Lower lobe of right lung (tissue), 2 donors: ENCODE measurements at regions not wholly inside any gene's neighbourhood (a gene's known extent, or its start where the extent isn't known, plus 50 kb on each side); places are given as distances from the start of the nearest gene placed in this dataset.

Source experiments
- ATAC-seq, 2 donors: fragments of 200-7000 bp; cut with Tn5 transposase; one replicate each; pipeline ENCODE4 v1.9.1; 2020 to 2022; ENCODE audit warnings: mild to moderate bottlenecking in 2 of 2, moderate library complexity in 2 of 2
- DNase-seq: peaks from one replicate; pipeline ENCODE4 v3.0.0-alpha.2; 2020
- H3K27ac ChIP-seq: fragments of 200-600 bp; one replicate; pipeline ENCODE4 v1.8.0; 2022
- H3K27me3 ChIP-seq: fragments of 200-600 bp; one replicate; pipeline ENCODE4 v1.8.0; 2022; ENCODE audit warnings: low read depth
- H3K36me3 ChIP-seq: fragments of 200-600 bp; one replicate; pipeline ENCODE4 v1.8.0; 2022; ENCODE audit warnings: mild to moderate bottlenecking
- H3K4me1 ChIP-seq: fragments of 200-600 bp; one replicate; pipeline ENCODE4 v1.8.0; 2022
- H3K4me3 ChIP-seq: fragments of 200-600 bp; one replicate; pipeline ENCODE4 v1.8.0; 2022; ENCODE audit warnings: mild to moderate bottlenecking
- H3K9me3 ChIP-seq: fragments of 200-600 bp; one replicate; pipeline ENCODE4 v1.8.0; 2022
- CTCF ChIP-seq: fragments of 200-600 bp; IDR thresholded peaks from one replicate; pipeline ENCODE4 v1.8.0; 2022; ENCODE audit warnings: antibody characterized with exemption, mild to moderate bottlenecking
- intact Hi-C: fragments of 100-400 bp; cut with DNase I; formaldehyde crosslinking; loops from one replicate; pipeline ENCODE4 v1.11.0; 2022
- donor health status: DM: no; HTN: yes; CAD: no; lungs with severe emphysema.

GRCh38 chr9:99303177-99303576, 81.1 kb downstream of the SEC61B start:
- Histone ChIP-seq H3K4me1 (no peaks in the 10 kb centered on the region), H3K27me3 (no peaks in the 10 kb centered on the region), H3K27ac (no peak overlapping the region), H3K36me3 (no peaks in the 10 kb centered on the region), H3K4me3 (no peak overlapping the region), H3K9me3 (no peaks in the 10 kb centered on the region)
- no peak for DNase-seq
- intact Hi-C loops: no loop called here
- ATAC-seq: no peak
- TF ChIP-seq CTCF: no peak

GRCh38 chr9:99305124-99305523, 83.0 kb downstream of the SEC61B start:
- intact Hi-C loops: no loop called here
- DNase-seq: no peak
- H3K27me3 ChIP-seq: no peaks in the 10 kb centered on the region
- H3K4me3 ChIP-seq: no peak overlapping the region
- no peaks in the 10 kb centered on the region for H3K4me1 ChIP-seq
- no peak overlapping the region for H3K27ac ChIP-seq
- no peaks in the 10 kb centered on the region for H3K36me3 ChIP-seq
- ATAC-seq: no peak
- no peak for TF ChIP-seq CTCF
- H3K9me3 ChIP-seq: no peaks in the 10 kb centered on the region

DNA sequence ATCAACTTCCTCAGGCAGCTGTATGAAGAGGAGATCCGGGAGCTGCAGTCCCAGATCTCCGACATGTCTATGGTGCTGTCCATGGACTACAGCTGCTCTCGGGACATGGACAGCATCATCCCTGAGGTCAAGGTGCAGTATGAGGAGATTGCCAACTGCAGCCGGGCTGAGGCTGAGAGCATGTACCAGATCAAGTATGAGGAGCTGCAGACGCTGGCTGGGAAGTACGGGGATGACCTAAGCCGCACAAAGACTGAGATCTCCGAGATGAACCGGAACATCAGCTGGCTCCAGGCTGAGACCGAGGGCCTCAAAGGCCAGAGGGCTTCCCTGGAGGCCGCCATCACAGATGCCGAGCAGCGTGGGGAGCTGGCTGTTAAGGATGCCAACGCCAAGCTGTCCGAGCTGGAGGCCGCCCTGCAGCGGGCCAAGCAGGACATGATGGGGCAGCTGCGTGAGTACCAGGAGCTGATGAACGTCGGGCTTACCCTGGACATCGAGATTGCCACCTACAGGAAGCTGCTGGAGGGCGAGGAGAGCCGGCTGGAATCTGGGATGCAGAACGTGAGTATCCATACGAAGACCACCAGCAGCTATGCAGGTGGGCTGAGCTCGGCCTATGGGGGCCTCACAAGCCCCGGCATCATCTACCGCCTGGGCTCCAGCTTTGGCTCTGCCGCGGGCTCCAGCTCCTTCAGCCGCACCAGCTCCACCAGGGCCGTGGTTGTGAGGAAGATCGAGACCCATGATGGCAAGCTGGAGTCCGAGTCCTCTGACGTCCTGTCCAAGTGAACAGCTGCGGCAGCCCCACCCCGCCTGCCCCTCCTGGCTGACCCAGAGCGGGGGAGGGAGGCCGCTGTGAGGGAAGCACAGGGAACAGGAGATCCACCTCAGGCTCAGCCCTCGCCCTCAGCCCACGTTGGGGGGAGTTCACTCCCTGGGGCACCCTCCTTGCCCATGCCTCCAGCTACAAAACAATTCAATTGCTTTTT, 84.0 kb downstream of the SEC61B start:
- no peak for DNase-seq
- intact Hi-C loops: no loop called here
- H3K27me3 ChIP-seq: no peaks in the 10 kb centered on the region

GRCh38 chr9:99307851-99308250, 85.8 kb downstream of the SEC61B start:
- Histone ChIP-seq H3K4me1 (no peaks in the 10 kb centered on the region), H3K4me3 (no peak overlapping the region), H3K9me3 (no peaks in the 10 kb centered on the region), H3K27me3 (no peaks in the 10 kb centered on the region), H3K36me3 (no peaks in the 10 kb centered on the region), H3K27ac (no peak overlapping the region)
- intact Hi-C loops: no loop called here
- DNase-seq (no peak), ATAC-seq (no peak)
- no peak for TF ChIP-seq CTCF

More for the DNA sequence above, 84.0 kb downstream of the SEC61B start:
- Histone ChIP-seq H3K4me1 (no peaks in the 10 kb centered on the region), H3K27ac (no peak overlapping the region), H3K4me3 (no peak overlapping the region), H3K36me3 (no peaks in the 10 kb centered on the region), H3K9me3 (no peaks in the 10 kb centered on the region)
- TF ChIP-seq CTCF: no peak
- ATAC-seq: no peak

- TF ChIP-seq CTCF: no peak
- intact Hi-C loops: no loop called here
Observed at GRCh38 chr9:99309141-99309939, 87.3 kb downstream of the SEC61B start.

More at GRCh38 chr9:99309141-99309939, 87.3 kb downstream of the SEC61B start:
- no peak overlapping the region for H3K27ac ChIP-seq
- no peak overlapping the region for H3K4me3 ChIP-seq
- H3K36me3 ChIP-seq: no peaks in the 10 kb centered on the region
- no peaks in the 10 kb centered on the region for H3K9me3 ChIP-seq
- no peaks in the 10 kb centered on the region for H3K4me1 ChIP-seq
- ATAC-seq (no peak), DNase-seq (no peak)
- H3K27me3 ChIP-seq: no peaks in the 10 kb centered on the region
